Neural cell (in vitro differentiated cells): ENCODE measurements at regions not wholly inside any gene's neighbourhood (a gene's known extent, or its start where the extent isn't known, plus 50 kb on each side); places are given as distances from the start of the nearest gene placed in this dataset.

Source experiments
- small RNA-seq, 3 experiments: library from RNA; depleted of rRNA; stranded (forward); fragments of <200 nt; gene quantifications; one replicate each; pipeline ENCODE3, GENCODE V24; 2012

Small RNA genes lying in the stretch of these regions (small RNA-seq; reads per million reads assigned to genes)
- 125 to 176 (median 138) reads per million in 3 experiments for gene MIR216A
- gene MIR216B: 2,566 to 4,203 (median 3,450) reads per million in 3 experiments
- gene MIR217: 5,960 to 9,564 (median 9,319) reads per million in 3 experiments
